SK-N-SH (cell line): ENCODE measurements at regions not wholly inside any gene's neighbourhood (a gene's known extent, or its start where the extent isn't known, plus 50 kb on each side); places are given as distances from the start of the nearest gene placed in this dataset.

Source experiments
- CTCF ChIA-PET: fragments of 300-600, 350-600 bp; formaldehyde crosslinking; extraction: SDS; loops from one replicate; lab custom pipeline; 2021; lab: Yijun Ruan, JAX
- POLR2A ChIA-PET: fragments of 350-600 bp; sonication (Branson Sonifier 250); formaldehyde crosslinking; extraction: SDS; loops from one replicate; lab custom pipeline; 2020; ENCODE audit warnings: antibody characterized with exemption, inconsistent platforms; lab: Yijun Ruan, JAX
- DNase-seq: peaks from one replicate; pipeline ENCODE4 v3.0.0; 2012
- H2AFZ ChIP-seq: fragments of 200-600 bp; sonication (generic); 2 replicates; pipeline ENCODE4 v1.8.1; 2016; ENCODE audit warnings: antibody characterized with exemption, mild to moderate bottlenecking, low read depth
- H3F3A ChIP-seq: fragments of 200-600 bp; sonication (generic); replicated peaks from 2 replicates; pipeline ENCODE3; 2016; ENCODE audit warnings: antibody characterized with exemption, mild to moderate bottlenecking; ENCODE audit not compliant: insufficient read depth
- H3K27ac ChIP-seq, 2 experiments: fragments of 200-500 bp in 1 of 2; fragments of 200-600 bp in 1 of 2; sonication (Bioruptor generic) in 1 of 2; sonication (generic), shearing (Covaris generic) in 1 of 2; 2 replicates each; pipeline versions ENCODE4 v1.5.1 to v1.6.1; 2014 to 2016; ENCODE audit warnings: low read depth in 2 of 2, inconsistent platforms in 1 of 2, low read length in 1 of 2, mild to moderate bottlenecking in 1 of 2, mixed read lengths in 1 of 2
- H3K27me3 ChIP-seq: fragments of 200-600 bp; sonication (generic), shearing (Covaris generic); 2 replicates; pipeline ENCODE4 v1.6.1; 2016; ENCODE audit warnings: mixed run types; ENCODE audit not compliant: insufficient read depth
- H3K36me3 ChIP-seq, 2 experiments: fragments of 200-500 bp in 1 of 2; fragments of 200-600 bp in 1 of 2; sonication (Bioruptor generic) in 1 of 2; sonication (generic) in 1 of 2; replicated peaks in 1 of 2; 2 replicates each; pipeline versions ENCODE3 to v1.5.1; 2014 to 2016; ENCODE audit warnings: low read length in 1 of 2, mild to moderate bottlenecking in 1 of 2; ENCODE audit not compliant: insufficient read depth in 2 of 2, control insufficient read depth in 1 of 2
- H3K4me1 ChIP-seq, 2 experiments: fragments of 200-500 bp in 1 of 2; fragments of 200-600 bp in 1 of 2; sonication (Bioruptor generic) in 1 of 2; sonication (generic), shearing (Covaris generic) in 1 of 2; 2 replicates each; pipeline versions ENCODE4 v1.5.1 to v1.6.1; 2014 to 2016; ENCODE audit warnings: low read depth in 1 of 2, low read length in 1 of 2, mixed run types in 1 of 2; ENCODE audit not compliant: insufficient read depth in 2 of 2, control insufficient read depth in 1 of 2
- H3K4me2 ChIP-seq: fragments of 200-600 bp; sonication (generic), shearing (Covaris generic); 2 replicates; pipeline ENCODE4 v1.6.1; 2017; ENCODE audit warnings: mixed run types
- H3K4me3 ChIP-seq, 2 experiments: fragments of 200-500 bp in 1 of 2; fragments of 200-600 bp in 1 of 2; sonication (Bioruptor generic) in 1 of 2; sonication (generic), shearing (Covaris generic) in 1 of 2; 2 replicates each; pipeline versions ENCODE4 v1.5.1 to v1.8.1; 2014 to 2016; ENCODE audit warnings: low read depth in 2 of 2, inconsistent platforms in 1 of 2, low read length in 1 of 2, mild to moderate bottlenecking in 1 of 2, mixed read lengths in 1 of 2, moderate library complexity in 1 of 2
- H3K79me2 ChIP-seq: fragments of 200-600 bp; sonication (generic); 2 replicates; pipeline ENCODE4 v1.8.1; 2017; ENCODE audit warnings: mild to moderate bottlenecking; ENCODE audit not compliant: insufficient read depth
- H3K9ac ChIP-seq: fragments of 200-600 bp; sonication (generic); 2 replicates; pipeline ENCODE4 v1.6.1; 2017; ENCODE audit warnings: mixed run types
- H3K9me2 ChIP-seq: fragments of 200-600 bp; sonication (generic); 2 replicates; pipeline ENCODE4 v1.6.1; 2017; ENCODE audit warnings: mixed run types
- H3K9me3 ChIP-seq: fragments of 200-600 bp; sonication (generic); 2 replicates; pipeline ENCODE4 v1.6.1; 2017; ENCODE audit warnings: mixed run types, mild to moderate bottlenecking, moderate library complexity
- H4K20me1 ChIP-seq: fragments of 200-600 bp; sonication (generic); 2 replicates; pipeline ENCODE4 v1.6.1; 2017; ENCODE audit warnings: mild to moderate bottlenecking, mixed run types; ENCODE audit not compliant: insufficient read depth
- CHD2 ChIP-seq: fragments of 150-350 bp; IDR thresholded peaks from 2 replicates; pipeline ENCODE4 v1.6.1; 2018; ENCODE audit warnings: low read length; ENCODE audit not compliant: partially characterized antibody
- CTCF ChIP-seq: fragments of 200-600 bp; sonication (generic); IDR thresholded peaks from 2 replicates; pipeline ENCODE4 v1.6.1; 2017; ENCODE audit warnings: antibody characterized with exemption, mild to moderate bottlenecking, moderate library complexity
- EZH2phosphoT487 ChIP-seq: fragments of 200-600 bp; sonication (generic); IDR thresholded peaks from 2 replicates; pipeline ENCODE4 v1.6.1; 2017; ENCODE audit warnings: low read depth, mixed run types, mild to moderate bottlenecking, antibody characterized with exemption, moderate library complexity, borderline replicate concordance
- FOSL2 ChIP-seq: IDR thresholded peaks from 2 replicates; pipeline ENCODE4 v1.4.0; 2012; ENCODE audit warnings: low read depth, mild to moderate bottlenecking, moderate library complexity, borderline replicate concordance
- GABPA ChIP-seq: IDR thresholded peaks from 2 replicates; pipeline ENCODE4 v1.4.0; 2012; ENCODE audit warnings: low read depth, mild to moderate bottlenecking
- IRF3 ChIP-seq: fragments of 150-350 bp; IDR thresholded peaks from 2 replicates; pipeline ENCODE4 v1.6.1; 2016; ENCODE audit warnings: mild to moderate bottlenecking, low read depth, low read length
- JUND ChIP-seq: IDR thresholded peaks from 2 replicates; pipeline ENCODE4 v1.4.0; 2012
- NFIC ChIP-seq: IDR thresholded peaks from 2 replicates; pipeline ENCODE4 v1.4.0; 2012; ENCODE audit warnings: borderline replicate concordance
- POLR2AphosphoS5 ChIP-seq: IDR thresholded peaks from 2 replicates; pipeline ENCODE4 v1.6.1; 2012; ENCODE audit warnings: low read depth, low read length
- RAD21 ChIP-seq: IDR thresholded peaks from 2 replicates; pipeline ENCODE4 v1.6.1; 2012; ENCODE audit warnings: mild to moderate bottlenecking, low read length
- REST ChIP-seq: IDR thresholded peaks from 2 replicates; pipeline ENCODE4 v1.6.1; 2012; ENCODE audit warnings: mild to moderate bottlenecking, low read depth, low read length, moderate library complexity
- RXRA ChIP-seq: IDR thresholded peaks from 2 replicates; pipeline ENCODE4 v1.4.0; 2012; ENCODE audit warnings: low read depth, mild to moderate bottlenecking, borderline replicate concordance
- TAF1 ChIP-seq: IDR thresholded peaks from 2 replicates; pipeline ENCODE4 v1.6.1; 2012; ENCODE audit warnings: low read depth, mild to moderate bottlenecking, low read length, moderate library complexity, borderline replicate concordance
- TCF12 ChIP-seq: IDR thresholded peaks from 2 replicates; pipeline ENCODE4 v1.4.0; 2012
- USF2 ChIP-seq: fragments of 150-350 bp; IDR thresholded peaks from 2 replicates; pipeline ENCODE4 v1.6.1; 2017; ENCODE audit warnings: antibody characterized with exemption, low read length, low read depth, borderline replicate concordance
- whole genome bisulfite sequencing: methylation state at CpG from one replicate; pipeline ENCODE4 v1.1.6; 2017; ENCODE audit warnings: low lambda C conversion rate; 5-methylcytosine and 5-hydroxymethylcytosine counted together

GRCh38 chr7:77466450-77466849, 50.3 kb upstream of the GSAP start:
- Histone ChIP-seq H3K4me2 (no peak overlapping the region), H2AFZ (no peak overlapping the region), H3K9me2 (no peaks in the 10 kb centered on the region), H3K9me3 (no peaks in the 10 kb centered on the region), H3F3A (no peaks in the 10 kb centered on the region), H4K20me1 (no peaks in the 10 kb centered on the region), H3K27ac (no peak overlapping the region), H3K27me3 (no peaks in the 10 kb centered on the region), H3K4me3 (no peak overlapping the region), H3K36me3 (no peaks in the 10 kb centered on the region), H3K9ac (no peak overlapping the region), H3K4me1 (no peaks in the 10 kb centered on the region), H3K79me2 (no peaks in the 10 kb centered on the region)
- CTCF ChIA-PET: interaction anchor here (0.6 to 1.1 kb wide), 2 partner anchors 9 to 21 kb away, joined by 3 read pairs; no protein-coding TSS in a partner anchor
- TF ChIP-seq RXRA (no peak), GABPA (no peak), POLR2AphosphoS5 (no peak), NFIC (no peak), CHD2 (no peak), RAD21 (no peak), CTCF (no peak), TCF12 (no peak), USF2 (no peak), TAF1 (no peak), EZH2phosphoT487 (no peak), FOSL2 (no peak), JUND (no peak), REST (no peak), IRF3 (no peak)
- DNase-seq: no peak
- WGBS: 88% methylated on average over 1 of the region's 1 CpG
- POLR2A ChIA-PET: no interaction called here
